Hepatocyte (in vitro differentiated cells): ENCODE measurements at regions not wholly inside any gene's neighbourhood (a gene's known extent, or its start where the extent isn't known, plus 50 kb on each side); places are given as distances from the start of the nearest gene placed in this dataset.

Source experiments
- CTCF ChIP-seq: fragments of 200-600 bp; sonication (generic); IDR thresholded peaks from 2 replicates; pipeline ENCODE4 v1.5.1; 2016; ENCODE audit warnings: antibody characterized with exemption, mild to moderate bottlenecking; ENCODE audit not compliant: poor library complexity
- EZH2 ChIP-seq: fragments of 200-600 bp; sonication (generic); IDR thresholded peaks from 2 replicates; pipeline ENCODE4 v1.6.1; 2016; ENCODE audit warnings: antibody characterized with exemption, mild to moderate bottlenecking, borderline replicate concordance

- TF ChIP-seq CTCF (no peak), EZH2 (no peak)
Measured at GRCh38 chr12:27140478-27140969, 58.1 kb upstream of the C12orf71 start.
